Stimulated activated CD4-positive, alpha-beta T cell treated with anti-CD3 and anti-CD28 coated beads, Interleukin-2, amount 100 ng/mL, for 48 hours (primary cell): ENCODE measurements at regions not wholly inside any gene's neighbourhood (a gene's known extent, or its start where the extent isn't known, plus 50 kb on each side); places are given as distances from the start of the nearest gene placed in this dataset.
"Not testable (repeated sequence)": the region's sequence is repeated elsewhere in the genome, so short reads cannot be mapped to it uniquely, and the experiment has no call there.

Experiments used
- DNase-seq, 2 donors: peaks; one replicate each; pipeline ENCODE4 v3.0.0-alpha.2; 2020

GRCh38 chr15:91356083-91356482 is 256.0 kb downstream of the SV2B start:
- DNase-seq: no peak

GRCh38 chr15:91357011-91357410 is 257.0 kb downstream of the SV2B start:
- DNase-seq: no peak

GRCh38 chr15:91357486-91357885 is 257.4 kb downstream of the SV2B start:
- no peak for DNase-seq

GRCh38 chr15:91358405-91358804 is 258.3 kb downstream of the SV2B start:
- DNase-seq: no peak

- not testable (repeated sequence) for DNase-seq
These were observed 261.6 kb downstream of the SV2B start for GRCh38 chr15:91361696-91362095.

GRCh38 chr15:91366111-91366510 is 266.1 kb downstream of the SV2B start:
- DNase-seq: no peak

- DNase-seq: no peak
These were observed 268.6 kb downstream of the SV2B start for GRCh38 chr15:91368611-91369010.

- DNase-seq: no peak
These were observed 269.8 kb downstream of the SV2B start for GRCh38 chr15:91369823-91370222.

GRCh38 chr15:91371345-91371744 is 271.3 kb downstream of the SV2B start:
- DNase-seq: not testable (repeated sequence)

GRCh38 chr15:91374336-91374735 is 274.3 kb downstream of the SV2B start:
- DNase-seq: no peak

- no peak for DNase-seq
These were observed 276.0 kb downstream of the SV2B start for GRCh38 chr15:91376038-91376437.

- no peak for DNase-seq
These were observed 280.1 kb downstream of the SV2B start for GRCh38 chr15:91380114-91380513.

- no peak for DNase-seq
These were observed 283.5 kb downstream of the SV2B start for GRCh38 chr15:91383532-91383931.

- DNase-seq: no peak
These were observed 284.2 kb downstream of the SV2B start for GRCh38 chr15:91384189-91384730.

GRCh38 chr15:91385311-91385710 is 285.3 kb downstream of the SV2B start:
- no peak for DNase-seq

- no peak for DNase-seq
These were observed 293.1 kb downstream of the SV2B start for GRCh38 chr15:91393186-91393585.

- no peak for DNase-seq
These were observed 300.4 kb downstream of the SV2B start for GRCh38 chr15:91400481-91400880.

GRCh38 chr15:91407269-91407889 is 307.3 kb downstream of the SV2B start:
- DNase-seq: no peak

GRCh38 chr15:91408476-91409076 is 308.5 kb downstream of the SV2B start:
- no peak for DNase-seq

GRCh38 chr15:91409387-91409786 is 309.3 kb downstream of the SV2B start:
- no peak for DNase-seq

GRCh38 chr15:91411586-91411985 is 311.5 kb downstream of the SV2B start:
- DNase-seq: no peak

GRCh38 chr15:91412138-91412928 is 312.3 kb downstream of the SV2B start:
- DNase-seq: no peak

- no peak for DNase-seq
These were observed 313.1 kb downstream of the SV2B start for GRCh38 chr15:91413142-91413541.

- no peak for DNase-seq
These were observed 314.1 kb downstream of the SV2B start for GRCh38 chr15:91414124-91414523.
